Fibroblast of mammary gland (primary cell): ENCODE measurements at regions not wholly inside any gene's neighbourhood (a gene's known extent, or its start where the extent isn't known, plus 50 kb on each side); places are given as distances from the start of the nearest gene placed in this dataset.

Experiments
- DNase-seq: peaks from one replicate; pipeline ENCODE4 v3.0.0-alpha.2; 2010; ENCODE audit warnings: low read depth
- H3K4me3 ChIP-seq: 2 replicates; pipeline ENCODE4 v1.5.1; 2011; ENCODE audit warnings: low read depth, mild to moderate bottlenecking, low read length, moderate library complexity; ENCODE audit not compliant: control insufficient read depth
- TF ChIP-seq, protein P1 (sequence below): conservative IDR thresholded peaks from 2 replicates; pipeline ENCODE4 v1.5.1; 2011; ENCODE audit warnings: low read depth, low read length, inconsistent platforms; ENCODE audit not compliant: control insufficient read depth, insufficient read depth

DNA sequence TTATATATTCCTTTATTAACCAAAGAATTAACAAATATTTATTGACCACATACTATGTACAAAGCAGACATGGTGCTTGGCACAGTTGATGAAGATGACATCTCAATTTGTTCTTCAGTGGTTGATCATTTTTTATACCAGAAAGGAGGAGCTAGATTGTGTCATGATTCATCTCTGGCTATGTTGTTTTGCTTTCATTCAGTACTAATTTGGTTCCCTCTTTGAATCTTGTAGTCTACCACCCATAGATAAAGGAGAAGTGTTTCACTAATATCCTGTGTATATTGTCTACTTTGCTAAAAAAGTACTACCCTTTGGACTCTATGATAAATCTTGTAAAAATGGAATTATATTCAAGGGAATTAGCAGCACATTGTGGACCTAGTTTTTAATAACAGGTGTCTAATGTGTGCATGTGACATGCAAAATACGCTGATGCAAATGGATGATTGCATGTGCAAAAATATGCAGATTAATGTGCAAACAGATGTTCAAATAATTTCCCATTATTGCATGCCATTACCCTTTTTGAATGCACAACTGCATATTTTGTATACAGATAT, 313.2 kb upstream of the ZEB2 start:
- H3K4me3 ChIP-seq: no peak overlapping the region
- peak; percentile 35 for DNase-seq
- TF ChIP-seq, protein P1, sequence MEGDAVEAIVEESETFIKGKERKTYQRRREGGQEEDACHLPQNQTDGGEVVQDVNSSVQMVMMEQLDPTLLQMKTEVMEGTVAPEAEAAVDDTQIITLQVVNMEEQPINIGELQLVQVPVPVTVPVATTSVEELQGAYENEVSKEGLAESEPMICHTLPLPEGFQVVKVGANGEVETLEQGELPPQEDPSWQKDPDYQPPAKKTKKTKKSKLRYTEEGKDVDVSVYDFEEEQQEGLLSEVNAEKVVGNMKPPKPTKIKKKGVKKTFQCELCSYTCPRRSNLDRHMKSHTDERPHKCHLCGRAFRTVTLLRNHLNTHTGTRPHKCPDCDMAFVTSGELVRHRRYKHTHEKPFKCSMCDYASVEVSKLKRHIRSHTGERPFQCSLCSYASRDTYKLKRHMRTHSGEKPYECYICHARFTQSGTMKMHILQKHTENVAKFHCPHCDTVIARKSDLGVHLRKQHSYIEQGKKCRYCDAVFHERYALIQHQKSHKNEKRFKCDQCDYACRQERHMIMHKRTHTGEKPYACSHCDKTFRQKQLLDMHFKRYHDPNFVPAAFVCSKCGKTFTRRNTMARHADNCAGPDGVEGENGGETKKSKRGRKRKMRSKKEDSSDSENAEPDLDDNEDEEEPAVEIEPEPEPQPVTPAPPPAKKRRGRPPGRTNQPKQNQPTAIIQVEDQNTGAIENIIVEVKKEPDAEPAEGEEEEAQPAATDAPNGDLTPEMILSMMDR: no peak

DNA sequence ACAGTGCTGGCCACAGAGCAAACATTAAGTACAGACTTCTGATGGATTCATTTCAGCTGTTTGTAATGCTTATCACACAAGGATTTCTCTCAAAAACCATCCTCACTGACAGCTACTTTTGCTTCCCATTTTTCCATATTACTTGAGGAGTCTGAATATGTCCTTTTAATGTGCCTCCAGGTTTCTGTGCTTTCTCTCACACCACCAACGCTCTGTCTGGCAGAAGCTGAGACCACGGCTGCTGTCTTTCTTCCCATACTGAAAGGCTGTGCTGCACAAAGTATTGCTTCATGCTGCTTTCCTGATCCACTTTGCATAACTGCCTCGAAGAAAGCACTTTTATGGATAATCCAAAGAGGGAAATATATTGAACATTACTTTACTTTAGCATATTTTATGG, 312.1 kb upstream of the ZEB2 start:
- TF ChIP-seq, protein P1: no peak
- no peak for DNase-seq
- no peak overlapping the region for H3K4me3 ChIP-seq

DNA sequence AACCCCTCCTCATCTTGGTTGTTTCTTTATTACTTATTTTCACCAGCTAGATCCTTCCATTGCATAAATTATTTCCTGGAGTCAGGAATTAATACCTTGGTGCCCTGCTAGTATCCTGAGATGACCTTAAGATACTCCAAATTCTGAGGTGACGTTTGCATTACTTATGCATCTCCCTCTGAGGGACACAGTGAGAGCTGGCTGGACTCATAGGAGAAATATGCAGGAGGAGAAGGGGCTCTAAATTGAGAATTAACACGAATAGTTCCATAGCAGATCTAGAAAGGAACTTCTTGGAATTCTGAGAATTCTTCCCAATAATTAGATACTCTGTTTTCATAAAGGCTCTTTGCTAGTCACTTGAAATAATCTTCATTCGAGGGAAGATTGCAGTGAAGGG, 310.6 kb upstream of the ZEB2 start:
- no peak for DNase-seq
- H3K4me3 ChIP-seq: no peak overlapping the region
- TF ChIP-seq, protein P1: no peak

DNA sequence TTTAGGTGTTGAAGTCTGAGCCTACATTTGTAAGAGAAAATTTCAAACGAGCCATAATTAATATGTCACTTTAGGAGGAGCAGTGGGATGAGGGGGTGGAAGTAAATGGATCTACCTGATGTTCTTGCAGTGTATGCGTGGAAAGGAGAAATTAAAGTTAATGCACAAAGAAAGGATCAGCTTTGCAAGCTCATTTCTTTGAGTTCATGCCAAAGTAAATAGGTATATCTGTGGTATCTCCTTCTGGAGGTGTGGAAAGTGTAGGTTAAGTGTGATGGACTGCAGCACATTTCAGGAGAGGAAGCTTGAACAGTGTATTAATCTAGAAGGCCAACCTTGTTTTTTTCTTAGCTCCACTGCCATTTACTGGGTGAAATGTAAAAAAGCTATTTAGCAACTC, 307.5 kb upstream of the ZEB2 start:
- no peak overlapping the region for H3K4me3 ChIP-seq
- no peak for DNase-seq
- TF ChIP-seq, protein P1: no peak

DNA sequence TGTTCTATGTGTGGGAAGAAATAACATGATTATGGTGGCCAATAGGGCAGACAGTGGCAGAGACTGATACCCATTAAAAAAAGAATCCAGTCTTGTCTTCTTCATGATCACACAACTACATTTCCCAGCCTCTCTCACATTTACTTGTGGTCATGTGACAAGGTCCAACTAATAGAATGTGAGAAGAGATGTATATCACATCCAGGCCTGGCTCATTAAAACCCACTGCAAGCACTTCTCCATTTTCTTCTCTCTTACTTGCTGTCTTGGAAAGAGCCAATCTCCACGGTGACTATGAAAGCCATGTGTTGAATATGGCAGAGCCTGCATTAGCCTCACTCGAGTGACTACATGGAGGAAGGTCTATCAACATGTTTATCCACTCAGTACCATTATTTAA, 306.2 kb upstream of the ZEB2 start:
- TF ChIP-seq, protein P1: no peak
- DNase-seq: no peak
- H3K4me3 ChIP-seq: no peak overlapping the region

DNA sequence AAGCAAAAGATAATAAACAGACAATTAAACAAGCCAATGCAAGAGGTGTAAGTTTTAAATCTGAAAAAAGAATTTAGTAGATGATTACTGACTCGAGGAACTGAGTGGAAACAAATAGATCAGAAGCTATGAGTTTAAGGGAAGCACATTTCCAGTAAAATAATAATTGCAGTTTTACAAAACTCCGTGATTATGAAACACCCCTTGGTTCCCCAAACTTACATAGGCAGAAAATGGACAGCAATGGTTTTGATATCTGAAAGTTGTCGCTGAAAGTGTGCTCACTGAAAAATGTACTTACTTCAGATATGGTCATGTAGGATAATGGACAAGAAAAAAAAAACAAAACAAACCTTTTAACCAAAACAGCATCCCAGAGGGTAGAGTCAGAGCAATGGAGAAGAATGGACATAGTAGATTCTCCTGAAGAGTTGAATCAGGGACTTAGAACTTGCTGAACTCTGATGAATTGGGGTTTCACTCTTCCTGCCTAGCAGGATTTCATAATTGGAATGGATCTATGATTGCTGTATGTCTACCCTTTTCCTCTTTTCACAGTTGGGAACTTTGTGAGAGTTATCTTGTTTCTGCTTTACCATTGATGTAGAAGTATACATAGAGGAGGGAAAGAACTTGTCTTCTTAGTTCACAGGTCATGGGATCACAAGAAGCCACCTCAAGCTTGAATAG, 305.6 kb upstream of the ZEB2 start:
- DNase-seq: no peak
- TF ChIP-seq, protein P1: no peak
- no peak overlapping the region for H3K4me3 ChIP-seq
